PC-9 (cell line): ENCODE measurements at regions not wholly inside any gene's neighbourhood (a gene's known extent, or its start where the extent isn't known, plus 50 kb on each side); places are given as distances from the start of the nearest gene placed in this dataset.

ENCODE experiments used
- CTCF ChIP-seq: fragments of 200-600 bp; sonication (generic); conservative IDR thresholded peaks from 2 replicates; pipeline ENCODE4 v1.6.1; 2017; ENCODE audit warnings: mixed run types, antibody characterized with exemption, mild to moderate bottlenecking, moderate library complexity
- EZH2 ChIP-seq: fragments of 200-600 bp; sonication (generic); IDR thresholded peaks from 2 replicates; pipeline ENCODE4 v1.8.0; 2017; ENCODE audit warnings: antibody characterized with exemption, low read depth

DNA sequence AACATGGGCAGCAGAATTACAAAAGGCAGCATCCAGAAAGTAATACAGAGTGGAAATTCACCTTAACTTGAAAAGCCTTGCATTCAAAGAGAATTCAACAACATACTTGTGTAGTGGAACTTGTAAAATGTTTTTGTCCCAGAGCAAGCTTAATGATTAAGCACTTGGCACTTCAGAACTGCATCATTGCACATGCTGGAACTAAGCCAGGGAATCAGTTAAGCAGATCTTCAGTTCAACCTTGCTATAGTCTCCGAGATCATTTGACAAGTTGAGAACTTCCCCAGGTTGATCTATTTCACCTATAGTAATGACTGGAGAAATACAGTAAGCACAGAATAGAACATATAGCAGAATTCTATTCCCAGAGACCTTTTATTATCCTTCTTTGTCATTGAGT, 1337.2 kb upstream of the NXPH2 start:
- TF ChIP-seq CTCF (no peak), EZH2 (no peak)
